Heart left ventricle (tissue), 16 donors: ENCODE measurements at regions not wholly inside any gene's neighbourhood (a gene's known extent, or its start where the extent isn't known, plus 50 kb on each side); places are given as distances from the start of the nearest gene placed in this dataset.

Experiments
- ATAC-seq, 4 donors: fragments of 200-7000 bp; cut with Tn5 transposase; one replicate each; pipeline ENCODE4 v1.9.1; 2020 to 2022; ENCODE audit warnings: moderate library complexity in 4 of 4, mild to moderate bottlenecking in 3 of 4, moderate number of reproducible peaks in 1 of 4
- DNase-seq, 5 donors: peaks; one replicate each; pipeline ENCODE4 v3.0.0-alpha.2; 2020
- H3K27ac ChIP-seq, 12 donors: fragments of 200-600 bp; sonication (generic) in 4 of 12; one replicate each; pipeline versions ENCODE4 v1.5.0 to v1.8.0; 2016 to 2022; ENCODE audit warnings: mild to moderate bottlenecking in 2 of 12
- H3K27me3 ChIP-seq, 9 donors: fragments of 200-600 bp; sonication (generic) in 2 of 9; one replicate each; pipeline versions ENCODE4 v1.5.1 to v1.8.0; 2016 to 2022; ENCODE audit warnings: mild to moderate bottlenecking in 3 of 9
- H3K36me3 ChIP-seq, 9 donors: fragments of 200-600 bp; sonication (generic) in 2 of 9; one replicate each; pipeline versions ENCODE4 v1.5.0 to v1.8.0; 2018 to 2022; ENCODE audit warnings: mild to moderate bottlenecking in 2 of 9
- H3K4me1 ChIP-seq, 12 donors: fragments of 200-600 bp; sonication (generic) in 4 of 12; one replicate each; pipeline versions ENCODE4 v1.5.0 to v1.8.0; 2016 to 2022; ENCODE audit warnings: mild to moderate bottlenecking in 3 of 12
- H3K4me3 ChIP-seq, 12 donors: fragments of 200-600 bp; sonication (generic) in 4 of 12; one replicate each; pipeline versions ENCODE4 v1.5.0 to v1.8.0; 2017 to 2022; ENCODE audit warnings: mild to moderate bottlenecking in 9 of 12, moderate library complexity in 4 of 12
- H3K9me3 ChIP-seq, 12 donors: fragments of 200-600 bp; sonication (generic) in 4 of 12; one replicate each; pipeline versions ENCODE4 v1.5.0 to v1.8.0; 2016 to 2022; ENCODE audit warnings: mild to moderate bottlenecking in 1 of 12
- CTCF ChIP-seq, 12 donors: fragments of 200-600 bp; sonication (generic) in 4 of 12; IDR thresholded peaks; one replicate each; pipeline versions ENCODE4 v1.5.0 to v1.8.0; 2018 to 2022; ENCODE audit warnings: antibody characterized with exemption in 12 of 12, mild to moderate bottlenecking in 5 of 12
- POLR2A ChIP-seq, 2 donors: fragments of 450-650 bp; IDR thresholded peaks; one replicate each; pipeline ENCODE4 v1.6.1; 2017; ENCODE audit warnings: antibody characterized with exemption in 2 of 2, mild to moderate bottlenecking in 2 of 2, moderate library complexity in 2 of 2
- WGBS, 4 donors: extraction: QIAGEN DNeasy Blood & Tissue Kit in 2 of 4; methylation state at CpG; one replicate each; pipeline versions ENCODE4 v1.1.5 to v1.1.7; 2013 to 2018; 5-methylcytosine and 5-hydroxymethylcytosine counted together
- intact Hi-C, 10 donors: fragments of 100-400 bp; cut with DNase I; formaldehyde crosslinking; loops; one replicate each; pipeline versions ENCODE4 v1.11.1 to v1.14.2; 2022
- donor health status: ischemic (EF 13 %, LVEDD 7.1; RV severe dilation, severe dysfunction).
- donor health status: healthy with polysubstance abuse.
- donor health status: DM: no; HTN: yes; CAD: no.
- donor health status: DM: no; HTN: no; CAD: no.
- donor health status: ischemic (EF 25% LVEDD 6.9; RV normal size, moderate dysfunction).
- donor health status: ischemic (EF 25% LVEDD 5.7; RV mildly dilated, moderate dysfunction).
- donor health status: healthy.
- donor health status: DM: yes; HTN: yes; CAD: no.
- donor health status: ischemic (EF 35%, LVEDD 5.7; RV mildly dilated, moderate dysfunction).
- donor health status: nonischemic (EF 11% LVEDD 7.7; RV severe dilation, severe dysfunction).
- donor health status: DM: yes; HTN: yes; CAD: no.
- donor health status: PGD.
- donor health status: ischemic (EF 29% LVEDD 5.4; RV normal size, mild dysfunction).
- donor health status: nonischemic (EF 23%, LVEDD 6.1; RV moderate dilation, normal function).

GRCh38 chr6:4584801-4585200, 191.4 kb upstream of the CDYL start:
- H3K36me3 ChIP-seq: no peaks in the 10 kb centered on the region
- intact Hi-C loops: no loop called here
- no peak for DNase-seq
- no peak overlapping the region for H3K27ac ChIP-seq
- peaks cover 0 to 20% (median 2%) of the 10 kb centered on the region in 12 donors for H3K9me3 ChIP-seq
- no peak for ATAC-seq
- 94 to 98% (median 97%) methylated on average over 5 of the region's 5 CpGs for WGBS, 4 donors
- H3K4me1 ChIP-seq: peaks cover 0 to 24% (median 0%) of the 10 kb centered on the region in 12 donors
- TF ChIP-seq CTCF (IDR thresholded peaks at IDR 0.05) (no peak), POLR2A (IDR thresholded peaks at IDR 0.05) (no peak)
- H3K27me3 ChIP-seq: no peaks in the 10 kb centered on the region
- no peak overlapping the region for H3K4me3 ChIP-seq

- no peak for DNase-seq
- H3K4me1 ChIP-seq: peaks cover 0 to 24% (median 0%) of the 10 kb centered on the region in 12 donors
- peaks cover 0 to 30% (median 2%) of the 10 kb centered on the region in 12 donors for H3K9me3 ChIP-seq
- H3K36me3 ChIP-seq: no peaks in the 10 kb centered on the region
- H3K27me3 ChIP-seq: no peaks in the 10 kb centered on the region
- peak in 2 of 4 donors; percentile 34 to 47 for ATAC-seq
- H3K27ac ChIP-seq: peak overlapping the region in 4 of 12 donors; percentile 5 to 56 (median 34)
- H3K4me3 ChIP-seq: no peak overlapping the region
- intact Hi-C loops: no loop called here
- 67 to 94% (median 88%) methylated on average over 8 of the region's 8 CpGs for WGBS, 4 donors
- TF ChIP-seq CTCF (IDR thresholded peaks at IDR 0.05): no peak
- no peak for TF ChIP-seq POLR2A (IDR thresholded peaks at IDR 0.05)
These were observed 193.4 kb upstream of the CDYL start for GRCh38 chr6:4582506-4583417.

- H3K36me3 ChIP-seq: no peaks in the 10 kb centered on the region
- H3K9me3 ChIP-seq: peaks cover 0 to 31% (median 2%) of the 10 kb centered on the region in 12 donors
- H3K27ac ChIP-seq: peak overlapping the region in 3 of 12 donors; percentile 32 to 60 (median 37)
- WGBS, 4 donors: 53 to 71% (median 62%) methylated on average over 6 of the region's 6 CpGs
- intact Hi-C loops: no loop called here
- H3K4me3 ChIP-seq: no peak overlapping the region
- H3K4me1 ChIP-seq: peaks cover 0 to 30% (median 0%) of the 10 kb centered on the region in 12 donors
- peak in 3 of 4 donors; percentile 53 to 87 (median 73) for ATAC-seq
- H3K27me3 ChIP-seq: no peaks in the 10 kb centered on the region
- no peak for TF ChIP-seq CTCF (IDR thresholded peaks at IDR 0.05)
- TF ChIP-seq POLR2A (IDR thresholded peaks at IDR 0.05): no peak
- DNase-seq: peak in 1 of 5 donors; percentile 38
These were observed 194.5 kb upstream of the CDYL start for GRCh38 chr6:4581468-4582385.
